H1 (cell line): ENCODE measurements at regions not wholly inside any gene's neighbourhood (a gene's known extent, or its start where the extent isn't known, plus 50 kb on each side); places are given as distances from the start of the nearest gene placed in this dataset.

ENCODE experiments used
- CTCF ChIA-PET: fragments of 300-600 bp; sonication (Branson Sonifier 250); formaldehyde crosslinking; loops from one replicate; lab custom pipeline; 2021; ENCODE audit not compliant: partially characterized antibody; lab: Charles Lee
- POLR2A ChIA-PET: fragments of 300-600 bp; sonication (Branson Sonifier 250); formaldehyde crosslinking; loops from one replicate; lab custom pipeline; 2021; ENCODE audit warnings: inconsistent platforms; ENCODE audit not compliant: partially characterized antibody; lab: Charles Lee
- DNase-seq, 2 experiments: peaks; one replicate each; pipeline versions ENCODE4 v3.0.0 to v3.0.0-alpha.2; 2010 to 2022; ENCODE audit warnings: low spot score in 2 of 2, low read depth in 1 of 2, mixed read lengths in 1 of 2
- FAIRE-seq: peaks from 2 replicates; lab custom pipeline; 2011; peaks lifted over from hg19 to GRCh38; lab: Jason Lieb, UNC
- H2AFZ ChIP-seq: 2 replicates; pipeline ENCODE4 v1.8.1; 2012; ENCODE audit warnings: low read length, inconsistent platforms
- H2AK5ac ChIP-seq: 2 replicates; pipeline ENCODE4 v1.6.1; 2013; ENCODE audit warnings: low read depth, low read length
- H2BK120ac ChIP-seq: replicated peaks from 2 replicates; pipeline ENCODE3; 2013; ENCODE audit warnings: low read depth, low read length, inconsistent platforms
- H2BK12ac ChIP-seq: 2 replicates; pipeline ENCODE4 v1.6.1; 2013; ENCODE audit warnings: low read depth, low read length
- H2BK15ac ChIP-seq: 2 replicates; pipeline ENCODE4 v1.6.1; 2013; ENCODE audit warnings: low read length
- H2BK20ac ChIP-seq: 2 replicates; pipeline ENCODE4 v1.6.1; 2013; ENCODE audit warnings: low read length
- H2BK5ac ChIP-seq: 2 replicates; pipeline ENCODE4 v1.6.1; 2013; ENCODE audit warnings: low read depth, low read length
- H3K14ac ChIP-seq: 2 replicates; pipeline ENCODE4 v1.6.1; 2013; ENCODE audit warnings: inconsistent platforms; ENCODE audit not compliant: insufficient read length
- H3K18ac ChIP-seq: 2 replicates; pipeline ENCODE4 v1.6.1; 2013; ENCODE audit warnings: low read length; ENCODE audit errors: extremely low read depth
- H3K23ac ChIP-seq: 2 replicates; pipeline ENCODE4 v1.6.1; 2013; ENCODE audit warnings: inconsistent platforms; ENCODE audit not compliant: insufficient read length
- H3K23me2 ChIP-seq: 2 replicates; pipeline ENCODE4 v1.6.1; 2013; ENCODE audit warnings: low read depth, low read length
- H3K27ac ChIP-seq: 2 replicates; pipeline ENCODE4 v1.6.1; 2011; ENCODE audit warnings: low read depth, low read length, inconsistent platforms
- H3K27me3 ChIP-seq, 4 experiments: replicated peaks in 1 of 4; 1 replicate in 1 of 4; 2 replicates in 3 of 4; pipeline versions ENCODE4 v1.6.1 to v1.8.1; 2011 to 2013; ENCODE audit warnings: low read length in 3 of 4, mild to moderate bottlenecking in 3 of 4, inconsistent platforms in 2 of 4, mixed read lengths in 2 of 4, moderate library complexity in 1 of 4; ENCODE audit not compliant: control insufficient read depth in 3 of 4, insufficient read depth in 3 of 4; ENCODE audit errors: extremely low read depth in 1 of 4
- H3K36me3 ChIP-seq, 4 experiments: 2 replicates each; pipeline versions ENCODE4 v1.6.1 to v1.8.1; 2011 to 2013; ENCODE audit warnings: mild to moderate bottlenecking in 4 of 4, low read length in 3 of 4, moderate library complexity in 2 of 4, control low read depth in 1 of 4, inconsistent platforms in 1 of 4; ENCODE audit not compliant: insufficient read depth in 4 of 4, control insufficient read depth in 2 of 4
- H3K4ac ChIP-seq: replicated peaks from 2 replicates; pipeline ENCODE3; 2013; ENCODE audit warnings: low read length, low read depth, mixed read lengths, inconsistent platforms; ENCODE audit not compliant: insufficient read length
- H3K4me1 ChIP-seq, 4 experiments: replicated peaks in 1 of 4; 1 replicate in 1 of 4; 2 replicates in 3 of 4; pipeline versions ENCODE4 v1.6.1 to v1.8.1; 2011 to 2013; ENCODE audit warnings: low read length in 3 of 4, inconsistent platforms in 2 of 4, mixed read lengths in 1 of 4; ENCODE audit not compliant: insufficient read depth in 4 of 4, control insufficient read depth in 3 of 4
- H3K4me2 ChIP-seq, 2 experiments: 2 replicates each; pipeline versions ENCODE4 v1.6.1 to v1.8.1; 2011 to 2013; ENCODE audit warnings: low read depth in 2 of 2, low read length in 2 of 2, control low read depth in 1 of 2, inconsistent platforms in 1 of 2, mild to moderate bottlenecking in 1 of 2; ENCODE audit not compliant: insufficient read depth in 1 of 2
- H3K4me3 ChIP-seq, 4 experiments: fragments of 200-600, 300-600 bp in 1 of 4; sonication (generic), shearing (Covaris generic), sonication (Bioruptor Twin) in 1 of 4; 2 replicates each; pipeline versions ENCODE4 v1.5.1 to v1.8.1; 2011 to 2016; ENCODE audit warnings: low read length in 4 of 4, low read depth in 3 of 4, control low read depth in 2 of 4, inconsistent platforms in 2 of 4, mild to moderate bottlenecking in 2 of 4, mixed read lengths in 1 of 4, moderate library complexity in 1 of 4; ENCODE audit not compliant: insufficient read depth in 2 of 4; ENCODE audit errors: extremely low read depth in 1 of 4
- H3K56ac ChIP-seq: replicated peaks from 2 replicates; pipeline ENCODE3; 2013; ENCODE audit warnings: low read depth, mild to moderate bottlenecking, mixed read lengths, low read length, inconsistent platforms; ENCODE audit not compliant: insufficient read length
- H3K79me1 ChIP-seq: 2 replicates; pipeline ENCODE4 v1.6.1; 2013; ENCODE audit warnings: low read depth, low read length, control low read depth
- H3K79me2 ChIP-seq, 2 experiments: 2 replicates each; pipeline versions ENCODE4 v1.6.1 to v1.8.1; 2012 to 2013; ENCODE audit warnings: low read length in 2 of 2, mild to moderate bottlenecking in 2 of 2, inconsistent platforms in 1 of 2; ENCODE audit not compliant: insufficient read depth in 2 of 2, control insufficient read depth in 1 of 2
- H3K9ac ChIP-seq, 4 experiments: replicated peaks in 1 of 4; 1 replicate in 1 of 4; 2 replicates in 3 of 4; pipeline versions ENCODE4 v1.6.1 to v1.8.1; 2011 to 2013; ENCODE audit warnings: low read depth in 3 of 4, low read length in 3 of 4, control low read depth in 2 of 4, mild to moderate bottlenecking in 2 of 4, moderate library complexity in 2 of 4, inconsistent platforms in 1 of 4; ENCODE audit errors: extremely low read depth in 1 of 4
- H3K9me3 ChIP-seq, 2 experiments: 2 replicates each; pipeline versions ENCODE4 v1.6.1 to v1.8.1; 2012 to 2013; ENCODE audit warnings: mild to moderate bottlenecking in 2 of 2, moderate library complexity in 2 of 2, control low read depth in 1 of 2, inconsistent platforms in 1 of 2, low read depth in 1 of 2, low read length in 1 of 2, mixed read lengths in 1 of 2; ENCODE audit not compliant: insufficient read depth in 2 of 2
- H4K20me1 ChIP-seq, 2 experiments: replicated peaks in 1 of 2; 2 replicates each; pipeline versions ENCODE3 to v1.8.1; 2011 to 2013; ENCODE audit warnings: inconsistent platforms in 2 of 2, low read length in 2 of 2, mild to moderate bottlenecking in 1 of 2; ENCODE audit not compliant: insufficient read depth in 2 of 2, control insufficient read depth in 1 of 2
- H4K5ac ChIP-seq: 2 replicates; pipeline ENCODE4 v1.6.1; 2013; ENCODE audit warnings: low read length, low read depth, mixed read lengths, inconsistent platforms; ENCODE audit not compliant: insufficient read length
- H4K8ac ChIP-seq: 2 replicates; pipeline ENCODE4 v1.8.0; 2013; ENCODE audit warnings: mild to moderate bottlenecking, moderate library complexity, low read length, inconsistent platforms; ENCODE audit not compliant: insufficient read depth; ENCODE audit errors: extremely low read depth
- H4K91ac ChIP-seq: replicated peaks from 2 replicates; pipeline ENCODE3; 2013; ENCODE audit warnings: low read length, mixed read lengths, inconsistent platforms; ENCODE audit not compliant: insufficient read length
- ATF2 ChIP-seq: IDR thresholded peaks from 2 replicates; pipeline ENCODE4 v1.6.1; 2012; ENCODE audit warnings: low read length, inconsistent platforms
- ATF3 ChIP-seq: IDR thresholded peaks from 2 replicates; pipeline ENCODE4 v1.6.1; 2011; ENCODE audit warnings: low read depth, mild to moderate bottlenecking, low read length; ENCODE audit not compliant: insufficient read depth
- EP300 ChIP-seq, 2 experiments: IDR thresholded peaks; 1 replicate in 1 of 2; 2 replicates in 1 of 2; pipeline ENCODE4 v1.6.1; 2011 to 2012; ENCODE audit warnings: low read depth in 2 of 2, low read length in 2 of 2, mild to moderate bottlenecking in 2 of 2, borderline replicate concordance in 1 of 2, inconsistent platforms in 1 of 2, moderate library complexity in 1 of 2
- JUN ChIP-seq: IDR thresholded peaks from 2 replicates; pipeline ENCODE4 v1.6.1; 2011; ENCODE audit warnings: low read depth, mild to moderate bottlenecking, improper control_type of control experiment, low read length
- JUND ChIP-seq: IDR thresholded peaks from 2 replicates; pipeline ENCODE4 v1.6.1; 2011; ENCODE audit warnings: mild to moderate bottlenecking, improper control_type of control experiment, low read length
- MAFK ChIP-seq: IDR thresholded peaks from 2 replicates; pipeline ENCODE4 v1.6.1; 2012; ENCODE audit warnings: low read depth, mild to moderate bottlenecking, improper control_type of control experiment, low read length
- POU5F1 ChIP-seq: IDR thresholded peaks from 2 replicates; pipeline ENCODE4 v1.6.1; 2011; ENCODE audit warnings: low read depth, mild to moderate bottlenecking, low read length, moderate library complexity
- RFX5 ChIP-seq: IDR thresholded peaks from 2 replicates; pipeline ENCODE4 v1.6.1; 2011; ENCODE audit warnings: low read depth, low read length, improper control_type of control experiment, borderline replicate concordance
- SAP30 ChIP-seq: fragments of 300-600 bp; sonication (generic); IDR thresholded peaks from 2 replicates; pipeline ENCODE4 v1.7.1; 2012; ENCODE audit warnings: low read length, moderate library complexity, mild to moderate bottlenecking, inconsistent platforms; ENCODE audit not compliant: insufficient read depth, insufficient replicate concordance
- SP2 ChIP-seq: IDR thresholded peaks from 2 replicates; pipeline ENCODE4 v1.6.1; 2012; ENCODE audit warnings: mild to moderate bottlenecking, low read length, inconsistent platforms
- TAF7 ChIP-seq: optimal IDR thresholded peaks from 2 replicates; pipeline ENCODE3; 2011; ENCODE audit warnings: low read depth, mild to moderate bottlenecking, inconsistent platforms, low read length, moderate library complexity, borderline replicate concordance
- TEAD4 ChIP-seq: IDR thresholded peaks from 2 replicates; pipeline ENCODE4 v1.6.1; 2012; ENCODE audit warnings: low read depth, low read length, inconsistent platforms, mixed read lengths
- YY1 ChIP-seq: IDR thresholded peaks from 2 replicates; pipeline ENCODE4 v1.6.1; 2011; ENCODE audit warnings: low read depth, mild to moderate bottlenecking, low read length
- WGBS, 2 experiments: shearing (Covaris generic) in 1 of 2; methylation state at CpG; one replicate each; pipeline versions ENCODE4 v1.1.6 to v1.1.7; 2013 to 2015; ENCODE audit warnings: low lambda C conversion rate in 2 of 2, mixed read lengths in 2 of 2, inconsistent platforms in 1 of 2, low coverage in 1 of 2, missing lambda C conversion rate in 1 of 2; ENCODE audit not compliant: insufficient replicate concordance in 2 of 2, insufficient coverage in 1 of 2, insufficient read length in 1 of 2; ENCODE audit errors: extremely low coverage in 1 of 2, missing lambda C conversion rate in 1 of 2; 5-methylcytosine and 5-hydroxymethylcytosine counted together

- H2BK15ac ChIP-seq, result no peak overlapping the region
- H3K9me3 ChIP-seq, result no peaks in the 10 kb centered on the region
- no peaks in the 10 kb centered on the region for H4K20me1 ChIP-seq
- no peak overlapping the region for H3K4ac ChIP-seq
- WGBS, 2 experiments, result 90% methylated on average over 2 of the region's 2 CpGs; no CpG with 5 or more reads in 1 of the 2 experiments
- H4K5ac ChIP-seq, result no peak overlapping the region
- no peaks in the 10 kb centered on the region for H3K79me2 ChIP-seq
- H3K36me3 ChIP-seq, result no peaks in the 10 kb centered on the region
- H3K9ac ChIP-seq, result no peak overlapping the region
- POLR2A ChIA-PET, result no interaction called here
- no peak overlapping the region for H2BK120ac ChIP-seq
- peaks cover 4 to 15% (median 13%) of the 10 kb centered on the region in 4 experiments; a peak in 6 of 7 replicates for H3K4me1 ChIP-seq
- CTCF ChIA-PET, result interaction anchor here (1.1 kb wide), 1 partner anchor 53 kb away, joined by 3 read pairs; no protein-coding TSS in a partner anchor
- no peak overlapping the region for H3K18ac ChIP-seq
- H3K27me3 ChIP-seq, result no peaks in the 10 kb centered on the region
- H2BK20ac ChIP-seq, result no peak overlapping the region
- no peak overlapping the region for H3K27ac ChIP-seq
- H4K8ac ChIP-seq, result no peak overlapping the region
- no peaks in the 10 kb centered on the region for H3K79me1 ChIP-seq
- no peak overlapping the region for H4K91ac ChIP-seq
- H2BK5ac ChIP-seq, result no peak overlapping the region
- no peak overlapping the region for H2BK12ac ChIP-seq
- H2AFZ ChIP-seq, result no peak overlapping the region
- DNase-seq (no peak), FAIRE-seq (no peak)
- no peak overlapping the region for H3K56ac ChIP-seq
- no peak overlapping the region for H2AK5ac ChIP-seq
- no peak overlapping the region for H3K4me2 ChIP-seq
- no peaks in the 10 kb centered on the region for H3K23me2 ChIP-seq
- H3K4me3 ChIP-seq, result no peak overlapping the region
- H3K14ac ChIP-seq, result no peak overlapping the region
- H3K23ac ChIP-seq, result no peak overlapping the region
- no peak for TF ChIP-seq SP2
- no peak for TF ChIP-seq SAP30
- no peak for TF ChIP-seq JUN
- TF ChIP-seq POU5F1, result no peak
- TF ChIP-seq EP300 (IDR thresholded peaks at IDR 0.05; ENCODE audit: borderline replicate concordance in 1 of 2, low read depth in 2 of 2, low read length in 2 of 2), result no peak
- no peak for TF ChIP-seq RFX5
- TF ChIP-seq TAF7, result no peak
- no peak for TF ChIP-seq YY1
- no peak for TF ChIP-seq TEAD4
- TF ChIP-seq ATF3, result no peak
- no peak for TF ChIP-seq ATF2
- TF ChIP-seq MAFK, result no peak
- TF ChIP-seq JUND, result no peak
Measured at GRCh38 chr12:92463171-92463570, 239.6 kb upstream of the PLEKHG7 start.
